OCI-LY3 (cell line): ENCODE measurements at regions not wholly inside any gene's neighbourhood (a gene's known extent, or its start where the extent isn't known, plus 50 kb on each side); places are given as distances from the start of the nearest gene placed in this dataset.

ENCODE experiments used
- CTCF ChIP-seq: fragments of 200-600, 300-600 bp; sonication (generic); IDR thresholded peaks from 2 replicates; pipeline ENCODE4 v1.5.1; 2014; ENCODE audit warnings: antibody characterized with exemption, low read length, low read depth
- EZH2phosphoT487 ChIP-seq: fragments of 200-600 bp; shearing (Covaris generic); IDR thresholded peaks from 2 replicates; pipeline ENCODE4 v1.6.1; 2018; ENCODE audit warnings: antibody characterized with exemption, mixed run types, low read depth

- TF ChIP-seq CTCF (no peak), EZH2phosphoT487 (no peak)
These were observed 67.5 kb upstream of the ZMIZ1 start for GRCh38 chr10:79001082-79001885.
